ENCODE measurements at regions not wholly inside any gene's neighbourhood (a gene's known extent, or its start where the extent isn't known, plus 50 kb on each side); places are given as distances from the start of the nearest gene placed in this dataset.

- ChIA-PET POLR2A (no interaction called here), CTCF (no interaction called here), SMC1A (ENCODE audit: uncharacterized antibody, unreplicated experiment) (no interaction called here), RAD21 (ENCODE audit: unreplicated experiment) (no interaction called here)
- Histone ChIP-seq H3K9me3 (replicated peaks; ENCODE audit: control insufficient read depth, insufficient read depth, low read length) (no peaks in the 10 kb centered on the region), H3K36me3 (ENCODE audit: control insufficient read depth in 2 of 2, insufficient read depth in 2 of 2, low read length in 1 of 2) (no peaks in the 10 kb centered on the region), H3K4me1 (ENCODE audit: control insufficient read depth, insufficient read depth, low read length) (no peaks in the 10 kb centered on the region), H3K27ac (ENCODE audit: control insufficient read depth, insufficient read depth) (no peak overlapping the region), H4K20me1 (ENCODE audit: control insufficient read depth, insufficient read depth) (no peaks in the 10 kb centered on the region), H3K4me2 (ENCODE audit: control insufficient read depth, insufficient read depth) (no peak overlapping the region), H3K4me3 (no peak overlapping the region), H3K27me3 (replicated peaks in 1 of 2; ENCODE audit: control insufficient read depth in 2 of 2, insufficient read depth in 2 of 2, low read length in 1 of 2) (no peaks in the 10 kb centered on the region; a peak in 1 of 4 replicates), H2AFZ (ENCODE audit: control insufficient read depth, low read depth, low read length) (no peak overlapping the region), H3K9ac (ENCODE audit: control insufficient read depth, insufficient read depth, low read length) (no peak overlapping the region), H3K79me2 (ENCODE audit: control insufficient read depth, insufficient read depth, low read length) (no peaks in the 10 kb centered on the region)
- ATAC-seq (no peak), DNase-seq (ENCODE audit: low read depth, low spot score) (no peak), FAIRE-seq (no peak)
- intact Hi-C loops (cut with micrococcal nuclease; ENCODE audit: unreplicated experiment) = no loop called here
- no TSS peak for BruUV-seq (replicated peaks)
- in situ Hi-C loops (cut with MboI) = no loop called here
- TF ChIP-seq FOXK2 (IDR thresholded peaks at IDR 0.05) = no peak
- TF ChIP-seq MXI1 (IDR thresholded peaks at IDR 0.05; ENCODE audit: low read depth, low read length) = no peak
- TF ChIP-seq POLR2A (IDR thresholded peaks at IDR 0.05; ENCODE audit: low read depth, low read length) = no peak
- TF ChIP-seq E2F8 (IDR thresholded peaks at IDR 0.05; ENCODE audit: low read depth, partially characterized antibody) = no peak
- no peak for TF ChIP-seq SIX5 (IDR thresholded peaks at IDR 0.05; ENCODE audit: low read depth, low read length, severe bottlenecking)
- TF ChIP-seq CHD1 (IDR thresholded peaks at IDR 0.05; ENCODE audit: low read depth, low read length) = no peak
- no peak for TF ChIP-seq CEBPZ (IDR thresholded peaks at IDR 0.05; ENCODE audit: low read depth, low read length)
- no peak for TF ChIP-seq E4F1 (IDR thresholded peaks at IDR 0.05; ENCODE audit: borderline replicate concordance, partially characterized antibody)
- no peak for TF ChIP-seq MTA3 (IDR thresholded peaks at IDR 0.05; ENCODE audit: borderline replicate concordance, low read length)
- no peak for TF ChIP-seq HSF1 (IDR thresholded peaks at IDR 0.05; ENCODE audit: low read depth, low read length)
- TF ChIP-seq STAT1 (conservative IDR thresholded peaks at IDR 0.05) = no peak
- no peak for TF ChIP-seq EED (IDR thresholded peaks at IDR 0.05; ENCODE audit: low read depth)
- TF ChIP-seq RFX5 (IDR thresholded peaks at IDR 0.05; ENCODE audit: low read depth, low read length) = no peak
- TF ChIP-seq SUPT20H (IDR thresholded peaks at IDR 0.05; ENCODE audit: borderline replicate concordance, control insufficient read depth, low read depth, low read length) = no peak
- no peak for TF ChIP-seq MAX (IDR thresholded peaks at IDR 0.05; ENCODE audit: low read depth, low read length)
- TF ChIP-seq TCF7 (IDR thresholded peaks at IDR 0.05; ENCODE audit: borderline replicate concordance) = no peak
Observed at GRCh38 chr4:84381759-84382158, 117.3 kb downstream of the NKX6-1 start.
